ENCODE measurements at regions not wholly inside any gene's neighbourhood (a gene's known extent, or its start where the extent isn't known, plus 50 kb on each side); places are given as distances from the start of the nearest gene placed in this dataset.

DNA sequence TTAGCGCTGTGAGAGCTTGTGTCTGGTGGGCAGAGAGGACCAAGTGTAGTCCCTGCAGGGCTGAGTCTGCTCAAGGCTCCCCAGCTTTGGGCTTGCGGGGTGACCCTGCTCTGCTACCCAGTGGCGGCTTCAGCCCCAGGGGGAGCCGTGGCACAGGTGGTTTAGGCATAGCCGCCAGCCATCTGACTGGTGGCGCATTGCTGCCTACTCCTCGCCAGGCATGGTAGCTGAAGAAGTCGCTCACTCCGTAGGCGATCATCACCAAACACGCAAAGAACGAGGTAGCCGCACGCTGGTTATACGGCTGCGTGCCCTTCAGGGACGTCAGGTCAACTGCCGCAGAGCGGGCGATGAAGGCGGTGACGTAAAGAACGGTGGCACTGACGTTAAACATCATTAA lies 180.7 kb upstream of the DIPK2B start:
- TF ChIP-seq CTCF (IDR thresholded peaks at IDR 0.05; ENCODE audit: low read length) (no peak), EZH2 (IDR thresholded peaks at IDR 0.05; ENCODE audit: borderline replicate concordance, low read length) (no peak)

All from OCI-LY1 (cell line).